ENCODE measurements at regions not wholly inside any gene's neighbourhood (a gene's known extent, or its start where the extent isn't known, plus 50 kb on each side); places are given as distances from the start of the nearest gene placed in this dataset.

GRCh38 chr9:23079798-23080197, 633.2 kb downstream of the DMRTA1 start:
- Mint-ChIP-seq H3K27me3 (no peaks in the 10 kb centered on the region), H3K4me1 (ENCODE audit: unreplicated experiment) (no peaks in the 10 kb centered on the region), H3K9me3 (no peaks in the 10 kb centered on the region), H3K27ac (no peak overlapping the region), H3K4me3 (no peak overlapping the region), H3K36me3 (no peaks in the 10 kb centered on the region)
- no peak for DNase-seq (ENCODE audit: extremely low spot score, unreplicated experiment)
- TF ChIP-seq CTCF (conservative IDR thresholded peaks at IDR 0.05) = no peak

GRCh38 chr9:23081377-23081776, 634.8 kb downstream of the DMRTA1 start:
- Mint-ChIP-seq H3K4me1 (ENCODE audit: unreplicated experiment) (no peaks in the 10 kb centered on the region), H3K36me3 (no peaks in the 10 kb centered on the region), H3K27me3 (no peaks in the 10 kb centered on the region), H3K4me3 (no peak overlapping the region), H3K27ac (no peak overlapping the region), H3K9me3 (no peaks in the 10 kb centered on the region)
- no peak for DNase-seq (ENCODE audit: extremely low spot score, unreplicated experiment)
- no peak for TF ChIP-seq CTCF (conservative IDR thresholded peaks at IDR 0.05)

GRCh38 chr9:23088932-23089364, 642.3 kb downstream of the DMRTA1 start:
- Mint-ChIP-seq H3K9me3 (no peaks in the 10 kb centered on the region), H3K4me3 (no peak overlapping the region), H3K27me3 (no peaks in the 10 kb centered on the region), H3K36me3 (no peaks in the 10 kb centered on the region), H3K27ac (no peak overlapping the region), H3K4me1 (ENCODE audit: unreplicated experiment) (no peaks in the 10 kb centered on the region)
- TF ChIP-seq CTCF (conservative IDR thresholded peaks at IDR 0.05) = peak; percentile 58
- DNase-seq (ENCODE audit: extremely low spot score, unreplicated experiment) = no peak

GRCh38 chr9:23117616-23118015, 671.0 kb downstream of the DMRTA1 start:
- TF ChIP-seq CTCF (conservative IDR thresholded peaks at IDR 0.05) = no peak
- Mint-ChIP-seq H3K27ac (no peak overlapping the region), H3K27me3 (no peaks in the 10 kb centered on the region), H3K9me3 (no peaks in the 10 kb centered on the region), H3K36me3 (no peaks in the 10 kb centered on the region), H3K4me1 (ENCODE audit: unreplicated experiment) (no peaks in the 10 kb centered on the region), H3K4me3 (no peak overlapping the region)
- DNase-seq (ENCODE audit: extremely low spot score, unreplicated experiment) = no peak

- H3K4me3 Mint-ChIP-seq = no peak overlapping the region
- H3K4me1 Mint-ChIP-seq (ENCODE audit: unreplicated experiment) = no peaks in the 10 kb centered on the region
- DNase-seq (ENCODE audit: extremely low spot score, unreplicated experiment) = no peak
- H3K36me3 Mint-ChIP-seq = no peaks in the 10 kb centered on the region
- H3K27me3 Mint-ChIP-seq = no peaks in the 10 kb centered on the region
- H3K9me3 Mint-ChIP-seq = no peaks in the 10 kb centered on the region
- TF ChIP-seq CTCF (conservative IDR thresholded peaks at IDR 0.05) = no peak
- no peak overlapping the region for H3K27ac Mint-ChIP-seq
Observed at GRCh38 chr9:23120630-23121029, 674.0 kb downstream of the DMRTA1 start.

GRCh38 chr9:23123048-23123632, 676.5 kb downstream of the DMRTA1 start:
- no peaks in the 10 kb centered on the region for H3K9me3 Mint-ChIP-seq

More at GRCh38 chr9:23123048-23123632, 676.5 kb downstream of the DMRTA1 start:
- H3K27ac Mint-ChIP-seq = no peak overlapping the region
- no peaks in the 10 kb centered on the region for H3K27me3 Mint-ChIP-seq
- DNase-seq (ENCODE audit: extremely low spot score, unreplicated experiment) = no peak
- no peaks in the 10 kb centered on the region for H3K4me1 Mint-ChIP-seq (ENCODE audit: unreplicated experiment)
- peak; percentile 88 for TF ChIP-seq CTCF (conservative IDR thresholded peaks at IDR 0.05)
- H3K36me3 Mint-ChIP-seq = no peaks in the 10 kb centered on the region
- no peak overlapping the region for H3K4me3 Mint-ChIP-seq

All from type B pancreatic cell (in vitro differentiated cells).